Right renal pelvis (tissue), 4 donors: ENCODE measurements at regions not wholly inside any gene's neighbourhood (a gene's known extent, or its start where the extent isn't known, plus 50 kb on each side); places are given as distances from the start of the nearest gene placed in this dataset.
"Not testable (repeated sequence)": the region's sequence is repeated elsewhere in the genome, so short reads cannot be mapped to it uniquely, and the experiment has no call there.

Experiments
- DNase-seq, 4 donors: peaks; one replicate each; pipeline ENCODE4 v3.0.0-alpha.2; 2013; ENCODE audit warnings: low read depth in 4 of 4, low spot score in 3 of 4, missing footprints in 1 of 4

DNA sequence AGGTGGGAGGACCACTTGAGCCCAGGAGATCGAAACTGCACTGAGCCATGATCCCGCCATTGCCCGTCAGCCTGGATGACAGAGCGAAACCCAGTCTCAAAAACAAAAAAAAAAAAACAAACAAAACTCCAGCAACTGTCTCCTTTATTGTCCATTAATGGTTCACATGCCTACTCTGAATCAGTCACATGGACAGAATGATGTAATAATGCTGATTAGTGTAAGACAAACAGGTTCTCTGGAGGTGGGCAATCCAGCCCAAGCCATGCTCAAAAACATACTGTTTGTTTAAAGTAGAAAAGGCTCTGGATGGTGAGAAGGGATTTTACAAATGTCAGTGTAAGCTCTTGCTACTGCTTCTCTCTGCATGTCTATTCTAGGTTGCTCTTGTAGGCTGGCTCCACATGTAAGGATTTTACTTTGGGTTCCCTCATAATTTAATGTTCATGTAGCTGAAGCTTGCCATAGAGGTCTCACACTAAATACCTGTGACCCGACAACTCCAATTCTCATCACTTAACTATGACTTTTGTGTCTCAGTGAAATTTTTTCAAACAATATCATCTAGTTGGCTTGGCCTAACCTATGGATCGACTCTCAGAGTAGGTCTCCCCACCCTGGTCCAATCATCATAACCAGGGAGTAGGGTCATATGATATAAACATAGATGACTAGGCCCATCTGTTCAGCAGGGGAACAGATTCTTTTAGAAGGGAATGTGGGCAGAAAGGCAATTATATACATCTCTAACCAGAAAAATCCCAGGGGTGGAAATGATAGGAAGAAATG lies 83.9 kb upstream of the SLC39A10 start:
- no peak for DNase-seq

DNA sequence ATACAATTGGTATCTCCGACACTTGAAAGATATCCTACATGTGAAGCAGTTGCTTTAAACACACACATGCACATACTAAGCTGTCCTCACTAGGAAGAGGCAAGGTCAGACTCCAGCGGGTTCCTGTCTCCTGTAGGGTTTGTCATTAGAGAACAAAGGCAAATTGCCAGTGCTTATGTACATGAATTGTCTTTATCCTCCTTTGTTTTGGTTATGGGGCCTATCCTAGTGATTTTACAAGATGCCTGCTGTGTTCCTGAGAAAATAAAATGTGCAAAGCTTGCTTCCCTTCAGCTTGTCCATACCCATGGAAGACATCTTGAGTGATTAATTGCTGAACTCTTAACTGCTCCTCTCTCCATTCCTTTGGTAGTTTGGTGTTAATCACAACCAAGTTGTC lies 86.7 kb upstream of the SLC39A10 start:
- no peak for DNase-seq

DNA sequence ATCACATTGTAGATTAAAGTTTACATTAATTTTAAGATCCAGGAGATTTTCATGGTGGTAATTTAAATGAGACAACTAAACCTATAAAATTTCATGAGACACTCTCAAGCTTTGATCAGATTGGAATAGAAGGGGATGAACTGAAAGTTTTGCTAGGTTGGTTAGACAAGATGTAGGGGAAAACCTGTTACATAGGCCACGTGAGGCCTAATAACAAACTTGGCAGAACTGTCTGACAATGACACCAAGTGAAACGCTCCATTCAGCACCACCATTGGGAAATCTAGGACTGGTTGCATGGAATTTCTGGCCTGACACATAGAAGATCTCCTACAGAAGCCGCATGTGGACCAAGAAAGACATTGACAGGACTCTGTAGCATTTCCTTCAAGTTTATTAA lies 87.8 kb upstream of the SLC39A10 start:
- no peak for DNase-seq

GRCh38 chr2:195564625-195565135 lies 92.3 kb upstream of the SLC39A10 start:
- not testable (repeated sequence) for DNase-seq

- DNase-seq = no peak
Observed at GRCh38 chr2:195563857-195564512, 93.0 kb upstream of the SLC39A10 start.

DNA sequence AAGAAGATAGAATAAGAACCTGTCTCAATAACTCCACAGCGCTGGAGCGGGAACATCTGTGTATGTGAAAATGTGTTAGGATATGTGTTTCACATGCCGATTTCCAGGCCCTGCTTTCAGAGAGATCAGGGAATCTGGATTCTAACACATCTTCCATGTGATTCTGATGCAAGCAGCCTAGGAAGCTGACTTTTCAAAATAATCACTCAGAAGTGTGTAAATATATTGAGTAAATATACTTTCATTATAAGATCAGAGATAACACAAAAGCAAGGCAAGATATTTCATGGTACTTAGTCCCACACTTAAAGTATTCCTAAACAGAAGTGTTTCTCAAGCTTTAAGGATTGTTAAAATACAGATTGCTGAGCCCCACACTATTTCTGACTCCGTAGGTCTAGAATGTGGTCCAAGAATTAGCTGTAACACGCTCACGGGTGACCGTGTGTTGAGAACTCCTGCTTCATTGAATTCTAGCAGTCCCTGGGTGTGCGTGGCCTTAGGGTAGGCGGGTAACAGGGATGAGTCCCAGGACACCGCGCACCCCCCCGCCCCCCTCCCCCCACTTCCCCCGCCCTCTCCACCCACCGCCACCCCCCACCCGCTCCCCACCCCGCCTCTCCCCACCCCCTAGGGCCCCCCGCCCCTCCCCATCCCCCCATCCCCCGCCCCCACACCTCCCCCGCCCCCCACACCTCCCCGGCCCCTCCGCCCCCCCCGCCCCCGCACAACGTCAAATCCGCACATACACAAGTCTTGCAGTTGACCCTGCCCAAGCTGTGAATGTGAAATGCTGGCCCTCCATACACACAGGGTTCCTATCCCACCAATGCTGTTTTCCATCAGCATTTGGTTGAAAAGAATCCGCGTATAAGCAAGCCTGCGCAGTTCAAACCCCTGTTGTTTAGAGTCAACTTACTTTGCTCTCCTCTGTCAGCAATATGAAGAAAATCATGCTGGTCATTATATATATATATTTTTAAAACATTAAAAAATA lies 94.2 kb upstream of the SLC39A10 start:
- DNase-seq = no peak

GRCh38 chr2:195561116-195561921 lies 95.7 kb upstream of the SLC39A10 start:
- no peak for DNase-seq

GRCh38 chr2:195560209-195560895 lies 96.7 kb upstream of the SLC39A10 start:
- no peak for DNase-seq

GRCh38 chr2:195559431-195559914 lies 97.6 kb upstream of the SLC39A10 start:
- DNase-seq = peak in 1 of 4 donors; percentile 20

DNA sequence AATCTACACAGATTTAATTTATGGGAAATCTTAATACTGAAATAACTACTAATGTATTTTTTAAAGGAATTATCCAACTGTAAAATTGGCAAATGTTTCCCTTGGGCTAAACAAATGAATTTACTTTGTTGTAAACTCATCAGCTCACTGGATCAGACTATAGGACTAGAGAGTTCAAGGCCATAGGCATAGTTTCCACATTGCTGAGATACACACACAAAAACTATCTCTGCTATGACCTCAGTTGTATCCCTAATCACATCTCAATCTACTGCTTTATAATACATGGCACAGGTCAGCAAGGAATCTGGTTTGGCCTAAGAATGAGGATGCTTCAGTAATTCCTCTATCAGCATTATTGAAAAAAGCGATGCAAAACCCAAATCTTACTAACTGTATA lies 101.1 kb upstream of the SLC39A10 start:
- DNase-seq = no peak

DNA sequence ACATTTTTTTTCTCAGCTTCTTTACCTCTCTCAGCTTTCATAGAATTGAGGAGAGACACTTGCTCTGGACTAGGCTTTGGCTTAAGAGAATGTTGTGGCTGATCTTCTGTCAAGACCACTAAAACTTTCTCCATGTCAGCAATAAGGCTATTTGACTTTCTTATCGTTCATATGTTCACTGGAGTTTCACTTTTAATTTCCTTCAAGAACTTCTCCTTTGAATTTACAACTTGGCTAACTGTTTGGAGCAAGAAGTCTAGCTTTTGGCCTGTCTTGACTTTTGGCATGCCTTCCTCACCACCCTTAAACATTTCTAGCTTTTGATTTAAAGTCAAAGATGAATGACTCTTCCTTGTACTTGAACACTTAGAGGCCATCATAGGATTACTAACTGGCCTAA lies 104.4 kb upstream of the SLC39A10 start:
- no peak for DNase-seq

DNA sequence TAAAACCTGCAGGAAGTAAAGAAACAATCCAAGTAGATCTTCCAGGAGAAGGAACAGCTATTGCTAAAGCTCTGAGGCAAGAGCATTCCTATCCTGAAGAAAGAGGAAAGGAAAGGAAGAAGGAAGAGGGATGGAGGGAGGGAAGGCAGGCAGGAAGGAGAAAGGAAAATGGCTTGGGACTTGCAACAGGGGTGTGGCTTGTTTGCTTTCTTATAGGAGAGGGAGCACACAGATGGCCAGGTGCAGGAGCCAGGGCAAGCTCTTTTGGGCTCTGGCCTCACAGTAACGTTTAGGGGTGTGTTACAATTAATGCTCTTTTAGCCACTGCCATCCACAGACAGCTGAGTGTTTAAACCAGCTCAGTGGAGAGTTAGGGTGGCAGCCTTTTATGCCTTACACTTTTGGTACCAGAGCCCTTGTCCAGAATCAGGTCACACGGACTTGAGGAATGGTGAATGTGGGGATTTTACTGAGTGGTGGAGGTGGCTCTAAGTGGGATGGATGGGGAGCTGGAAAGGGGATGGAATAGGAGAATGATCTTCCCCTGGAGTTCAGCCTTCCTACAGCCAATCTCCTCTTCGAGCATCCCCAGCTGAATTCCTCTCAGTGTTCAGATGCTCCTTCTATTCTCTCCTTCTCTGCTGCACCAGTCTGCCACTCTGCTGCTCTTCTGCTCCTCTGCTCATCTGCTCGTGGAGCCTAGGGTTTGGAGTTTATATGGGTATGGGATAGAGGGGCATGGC lies 108.7 kb upstream of the SLC39A10 start:
- no peak for DNase-seq

DNA sequence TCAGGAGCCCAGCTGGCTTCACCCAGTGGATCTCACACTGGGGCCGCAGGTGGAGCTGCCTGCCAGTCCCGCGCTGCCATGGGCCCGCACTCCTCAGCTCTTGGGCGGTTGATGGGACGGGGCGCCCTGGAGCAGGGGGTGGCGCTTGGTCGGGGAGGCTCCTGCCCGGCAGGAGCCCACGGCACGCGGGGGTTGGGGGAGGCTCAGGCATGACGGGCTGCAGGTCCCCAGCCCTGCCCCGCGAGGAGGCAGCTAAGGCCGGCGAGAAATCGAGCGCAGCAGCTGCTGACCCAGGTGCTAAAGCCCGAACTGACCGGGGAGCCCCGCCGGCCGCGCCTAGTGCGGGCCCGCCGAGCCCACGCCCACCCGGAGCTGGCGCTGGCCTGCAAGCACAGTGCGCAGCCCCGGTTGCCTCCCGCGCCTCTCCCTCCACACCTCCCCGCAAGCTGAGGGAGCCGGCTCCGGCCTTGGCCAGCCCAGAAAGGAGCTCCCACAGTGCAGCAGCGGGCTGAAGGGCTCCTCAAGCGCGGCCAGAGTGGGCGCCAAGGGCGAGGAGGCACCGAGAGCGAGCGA lies 109.7 kb upstream of the SLC39A10 start:
- not testable (repeated sequence) for DNase-seq

GRCh38 chr2:195545811-195546210 lies 111.2 kb upstream of the SLC39A10 start:
- no peak for DNase-seq

DNA sequence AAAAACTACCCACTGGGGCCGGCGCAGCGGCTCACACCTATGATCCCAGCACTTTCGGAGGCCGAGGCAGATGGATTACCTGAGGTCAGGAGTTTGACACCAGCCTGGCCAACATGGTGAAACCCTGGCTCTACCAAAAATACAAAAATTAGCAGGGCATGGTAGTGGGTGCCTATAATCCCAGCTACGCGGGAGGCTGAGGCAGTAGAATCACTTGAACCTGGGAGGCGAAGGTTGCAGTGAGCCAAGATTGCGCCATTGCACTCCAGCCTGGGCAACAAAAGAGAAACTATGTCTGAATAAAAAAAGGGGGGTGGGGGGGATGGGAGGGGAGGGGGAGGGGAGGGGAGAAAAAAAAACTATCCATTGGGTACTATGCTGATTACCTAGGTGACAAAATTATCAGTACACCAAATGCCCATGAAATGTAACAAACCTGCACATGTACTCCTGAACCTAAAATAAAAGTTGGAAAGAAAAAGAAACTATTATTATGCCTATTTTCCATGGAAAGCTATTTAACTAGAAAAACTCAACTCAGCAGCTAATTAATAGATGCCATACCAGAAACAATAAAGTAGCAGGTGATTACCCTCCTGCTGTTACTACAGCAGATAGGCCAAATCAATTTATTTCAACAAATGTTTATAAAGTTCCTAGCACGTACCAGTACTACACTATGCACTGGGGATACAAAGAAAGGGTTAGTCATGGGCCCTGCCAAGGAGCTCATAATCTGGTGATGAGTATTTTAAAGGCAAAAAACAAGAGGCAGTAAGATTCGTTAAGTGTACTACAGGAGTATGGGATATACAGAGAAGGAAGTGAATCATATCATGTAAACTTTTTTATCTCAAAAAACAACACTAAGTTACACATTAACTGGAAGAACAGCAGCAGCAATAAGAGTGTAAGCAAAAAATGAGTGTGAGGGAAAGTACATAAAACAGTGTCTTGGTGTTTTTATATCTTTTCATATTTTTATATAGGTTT lies 112.8 kb upstream of the SLC39A10 start:
- no peak for DNase-seq

- no peak for DNase-seq
Observed at GRCh38 chr2:195543063-195543462, 114.0 kb upstream of the SLC39A10 start.

GRCh38 chr2:195542067-195542466 lies 115.0 kb upstream of the SLC39A10 start:
- DNase-seq = no peak
